PFSK-1 (cell line): ENCODE measurements at regions not wholly inside any gene's neighbourhood (a gene's known extent, or its start where the extent isn't known, plus 50 kb on each side); places are given as distances from the start of the nearest gene placed in this dataset.

Experiments
- POLR2AphosphoS5 ChIP-seq: IDR thresholded peaks from 2 replicates; pipeline ENCODE4 v1.6.1; 2012; ENCODE audit warnings: low read depth, mild to moderate bottlenecking, control low read depth, low read length, moderate library complexity
- SIN3A ChIP-seq: IDR thresholded peaks from 2 replicates; pipeline ENCODE4 v1.6.1; 2012; ENCODE audit warnings: mild to moderate bottlenecking, low read length, moderate library complexity, borderline replicate concordance; ENCODE audit not compliant: insufficient read depth
- TAF1 ChIP-seq: IDR thresholded peaks from 2 replicates; pipeline ENCODE4 v1.6.1; 2012; ENCODE audit warnings: low read length, control low read depth, borderline replicate concordance; ENCODE audit not compliant: insufficient read depth

DNA sequence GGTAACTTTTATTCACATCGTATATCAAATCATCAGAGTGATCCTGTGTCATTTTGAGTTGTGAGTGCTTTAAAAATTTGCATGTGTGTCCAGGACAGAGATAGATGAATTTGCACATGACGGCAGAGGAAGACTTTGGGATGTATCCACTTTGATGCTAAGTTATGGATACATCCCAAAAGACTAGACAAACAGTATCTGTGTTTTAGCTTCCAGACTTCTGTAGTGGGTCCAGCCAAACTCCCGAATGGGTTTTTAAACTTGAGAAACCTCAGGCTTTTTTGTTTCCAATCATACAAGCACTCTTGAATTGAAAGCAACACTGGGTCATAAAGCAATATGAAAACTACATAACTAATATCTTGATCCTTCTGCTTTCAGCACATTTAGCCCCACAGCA is 213.8 kb downstream of the C9orf152 start:
- TF ChIP-seq POLR2AphosphoS5 (no peak), SIN3A (no peak), TAF1 (no peak)
